Body of pancreas (tissue), 4 donors: ENCODE measurements at regions not wholly inside any gene's neighbourhood (a gene's known extent, or its start where the extent isn't known, plus 50 kb on each side); places are given as distances from the start of the nearest gene placed in this dataset.

Experiments used
- ATAC-seq: fragments of 150-250 bp; one replicate; pipeline ENCODE4 v1.9.1; 2016
- DNase-seq, 4 donors: peaks; one replicate each; pipeline ENCODE4 v3.0.0-alpha.2; 2019
- H3K27ac ChIP-seq, 4 donors: fragments of 200-600 bp; sonication (generic); 1 replicate in 3 of 4; 2 replicates in 1 of 4; pipeline versions ENCODE4 v1.5.1 to v1.6.1; 2016 to 2019; ENCODE audit warnings: mild to moderate bottlenecking in 1 of 4, mixed read lengths in 1 of 4, moderate library complexity in 1 of 4
- H3K27me3 ChIP-seq, 2 donors: fragments of 200-600 bp; sonication (generic); one replicate each; pipeline ENCODE4 v1.6.0; 2016; ENCODE audit warnings: mild to moderate bottlenecking in 1 of 2
- H3K36me3 ChIP-seq, 2 donors: fragments of 200-600 bp; sonication (generic); replicated peaks in 1 of 2; 2 replicates each; pipeline ENCODE4 v1.5.1; 2016; ENCODE audit warnings: low read depth in 2 of 2; ENCODE audit not compliant: insufficient read depth in 1 of 2
- H3K4me1 ChIP-seq: fragments of 200-600 bp; sonication (generic); one replicate; pipeline ENCODE4 v1.6.0; 2016
- H3K4me3 ChIP-seq, 2 donors: fragments of 200-600 bp; sonication (generic); 1 replicate in 1 of 2; 2 replicates in 1 of 2; pipeline ENCODE4 v1.5.1; 2016 to 2019
- H3K9me3 ChIP-seq, 3 donors: fragments of 200-600 bp; sonication (generic); 1 replicate in 2 of 3; 2 replicates in 1 of 3; pipeline ENCODE4 v1.5.1; 2016
- CTCF ChIP-seq, 7 experiments: fragments of 450-650 bp in 4 of 7; fragments of 200-600 bp in 3 of 7; sonication (generic) in 3 of 7; IDR thresholded peaks; one replicate each; pipeline ENCODE4 v1.5.1; 2016 to 2019; ENCODE audit warnings: antibody characterized with exemption in 7 of 7
- POLR2A ChIP-seq, 3 donors: fragments of 450-650 bp; IDR thresholded peaks; one replicate each; pipeline ENCODE4 v1.6.1; 2016; ENCODE audit warnings: antibody characterized with exemption in 3 of 3, mild to moderate bottlenecking in 2 of 3
- WGBS, 2 donors: methylation state at CpG; one replicate each; pipeline ENCODE4 v1.1.5; 2017; 5-methylcytosine and 5-hydroxymethylcytosine counted together
- intact Hi-C: fragments of 100-400 bp; cut with DNase I; formaldehyde crosslinking; loops from one replicate; pipeline ENCODE4 v1.15.1; 2023

DNA sequence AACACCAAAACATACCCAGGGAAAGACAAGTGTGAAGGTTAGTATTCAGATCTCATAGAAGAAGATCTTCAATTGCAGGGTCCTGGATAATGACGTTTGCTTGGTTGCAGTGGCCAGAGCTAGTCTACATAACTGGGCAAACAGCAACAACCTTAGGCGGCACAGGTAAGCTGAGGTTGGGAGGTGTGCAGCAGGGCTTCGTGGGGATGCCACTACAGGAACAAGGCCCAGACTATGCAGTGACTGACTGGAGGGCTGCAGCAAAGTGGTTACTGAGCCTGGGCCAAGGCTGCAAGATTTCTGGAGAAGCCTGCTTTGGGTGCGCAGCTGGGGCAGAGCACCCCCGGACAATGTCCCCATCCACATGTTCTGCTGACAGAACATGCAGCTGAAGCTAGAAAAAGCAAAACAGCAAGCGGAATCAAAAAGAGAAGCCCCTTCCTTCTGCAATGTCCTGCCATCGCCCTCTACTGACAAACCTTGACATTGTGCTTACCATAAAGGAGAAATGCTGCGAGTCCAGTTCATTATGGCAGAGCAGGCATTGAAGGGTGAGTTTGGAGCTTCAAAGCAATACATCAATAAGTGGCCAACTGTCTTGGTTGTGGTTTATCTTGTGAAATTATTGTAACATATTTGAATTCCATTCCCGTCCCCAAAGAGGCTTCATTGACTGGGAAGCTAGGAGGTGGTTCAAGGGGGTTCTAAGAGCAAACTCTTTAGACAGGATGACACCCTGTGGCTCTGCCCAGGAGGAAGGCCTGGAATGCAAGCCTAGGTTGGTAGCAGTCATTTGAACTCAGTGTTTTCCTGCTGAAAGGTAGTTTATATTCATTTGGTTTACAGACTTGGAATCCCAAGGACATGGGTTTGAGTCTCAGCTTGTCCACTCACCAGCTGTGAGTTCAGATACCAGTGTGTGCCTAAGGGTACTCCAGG is 217.0 kb downstream of the PDCD6IP start:
- H3K27ac ChIP-seq, result no peak overlapping the region
- H3K27me3 ChIP-seq, result no peaks in the 10 kb centered on the region
- TF ChIP-seq CTCF (IDR thresholded peaks at IDR 0.05) (no peak), POLR2A (IDR thresholded peaks at IDR 0.05) (no peak)
- H3K4me3 ChIP-seq, result no peak overlapping the region
- ATAC-seq, result no peak
- H3K4me1 ChIP-seq, result no peaks in the 10 kb centered on the region
- no peaks in the 10 kb centered on the region for H3K9me3 ChIP-seq
- no peaks in the 10 kb centered on the region for H3K36me3 ChIP-seq
- 62 to 68% methylated on average over 9 of the region's 9 CpGs for whole genome bisulfite sequencing, 2 donors
- intact Hi-C loops, result no loop called here
- DNase-seq, result no peak

GRCh38 chr3:34016925-34017587 is 218.6 kb downstream of the PDCD6IP start:
- ATAC-seq, result no peak
- Histone ChIP-seq H3K27me3 (no peaks in the 10 kb centered on the region), H3K27ac (no peak overlapping the region), H3K4me3 (no peak overlapping the region), H3K9me3 (no peaks in the 10 kb centered on the region), H3K36me3 (no peaks in the 10 kb centered on the region), H3K4me1 (no peaks in the 10 kb centered on the region)
- no peak for DNase-seq
- no peak for TF ChIP-seq CTCF (IDR thresholded peaks at IDR 0.05)
- no peak for TF ChIP-seq POLR2A (IDR thresholded peaks at IDR 0.05)
- intact Hi-C loops, result no loop called here
- 54 to 60% methylated on average over 6 of the region's 6 CpGs for WGBS, 2 donors

DNA sequence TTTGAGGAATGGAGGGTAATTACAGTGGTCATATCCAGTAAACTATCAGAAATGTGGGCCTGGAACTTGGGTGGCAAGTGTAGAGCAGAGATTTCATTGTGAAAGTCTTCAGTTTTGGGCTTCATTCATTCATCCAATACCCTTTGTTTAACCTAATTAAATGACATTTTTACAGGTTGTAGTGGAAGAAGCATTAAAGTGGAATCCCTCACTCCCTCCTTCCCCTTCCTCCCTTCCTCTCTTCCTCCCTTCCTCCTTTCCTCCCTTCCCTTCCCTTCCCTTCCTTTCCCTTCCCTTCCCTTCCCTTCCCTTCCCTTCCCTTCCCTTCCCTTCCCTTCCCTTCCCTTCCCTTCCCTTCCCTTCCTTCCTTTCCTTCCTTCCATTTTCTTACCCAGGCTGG is 219.3 kb downstream of the PDCD6IP start:
- H3K9me3 ChIP-seq, result no peaks in the 10 kb centered on the region
- no peaks in the 10 kb centered on the region for H3K27me3 ChIP-seq
- DNase-seq (no peak), ATAC-seq (no peak)
- TF ChIP-seq POLR2A (IDR thresholded peaks at IDR 0.05), result no peak
- TF ChIP-seq CTCF (IDR thresholded peaks at IDR 0.05), result no peak
- H3K4me1 ChIP-seq, result no peaks in the 10 kb centered on the region
- H3K36me3 ChIP-seq, result no peaks in the 10 kb centered on the region
- H3K27ac ChIP-seq, result no peak overlapping the region
- intact Hi-C loops, result no loop called here
- H3K4me3 ChIP-seq, result no peak overlapping the region

GRCh38 chr3:34019158-34019557 is 220.7 kb downstream of the PDCD6IP start:
- no peak for TF ChIP-seq CTCF (IDR thresholded peaks at IDR 0.05)
- no peak for TF ChIP-seq POLR2A (IDR thresholded peaks at IDR 0.05)
- ATAC-seq, result no peak
- no peak for DNase-seq
- no peaks in the 10 kb centered on the region for H3K27me3 ChIP-seq
- no peaks in the 10 kb centered on the region for H3K4me1 ChIP-seq
- WGBS, 2 donors, result 22 to 43% methylated on average over 2 of the region's 2 CpGs
- H3K27ac ChIP-seq, result no peak overlapping the region
- intact Hi-C loops, result no loop called here
- no peaks in the 10 kb centered on the region for H3K36me3 ChIP-seq
- no peaks in the 10 kb centered on the region for H3K9me3 ChIP-seq
- H3K4me3 ChIP-seq, result no peak overlapping the region
